Activated T-helper 17 cell treated with anti-CD3 and anti-CD28 coated beads, Interleukin-2, amount 50 U/mL, for 72 hours (primary cell): ENCODE measurements at regions not wholly inside any gene's neighbourhood (a gene's known extent, or its start where the extent isn't known, plus 50 kb on each side); places are given as distances from the start of the nearest gene placed in this dataset.

Source experiments
- ATAC-seq: fragments of 150-1000 bp; cut with Tn5 transposase; replicated peaks from 2 replicates; pipeline ENCODE4 v1.10.0; 2021; ENCODE audit warnings: mild to moderate bottlenecking, moderate library complexity
- H3K27ac Mint-ChIP-seq: one replicate; pipeline ENCODE4 v1.8.0; 2022; ENCODE audit warnings: mixed read lengths
- H3K27me3 Mint-ChIP-seq: one replicate; pipeline ENCODE4 v1.8.0; 2022; ENCODE audit warnings: mixed read lengths
- H3K36me3 Mint-ChIP-seq: one replicate; pipeline ENCODE4 v1.8.0; 2022; ENCODE audit warnings: low read depth, mild to moderate bottlenecking, mixed read lengths
- H3K4me1 Mint-ChIP-seq: one replicate; pipeline ENCODE4 v1.8.0; 2022; ENCODE audit warnings: mixed read lengths
- H3K4me3 Mint-ChIP-seq: one replicate; pipeline ENCODE4 v1.8.0; 2022; ENCODE audit warnings: mild to moderate bottlenecking, mixed read lengths
- H3K9me3 Mint-ChIP-seq: one replicate; pipeline ENCODE4 v1.8.0; 2022; ENCODE audit warnings: mixed read lengths

DNA sequence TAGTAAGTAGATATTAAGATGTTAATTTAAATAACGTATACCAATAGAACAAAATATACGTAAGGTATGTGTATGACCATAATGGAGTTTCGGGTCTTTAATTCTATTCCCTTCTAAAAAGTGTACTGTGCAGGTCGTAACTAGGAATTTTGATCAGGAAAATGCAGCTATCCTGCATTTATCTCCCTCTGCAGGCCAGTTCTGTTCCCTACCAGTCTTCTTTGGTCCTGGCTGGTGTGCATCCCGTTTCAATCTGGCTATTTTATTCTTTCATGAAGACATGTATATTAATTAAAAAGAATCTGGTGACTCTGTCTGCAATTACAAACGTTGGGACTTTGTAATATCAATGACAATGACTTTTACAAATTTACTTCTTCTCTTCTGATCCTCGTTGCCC, 534.1 kb upstream of the AADAT start:
- ATAC-seq: no peak
- H3K27ac Mint-ChIP-seq: no peak overlapping the region
- no peaks in the 10 kb centered on the region for H3K27me3 Mint-ChIP-seq
- no peaks in the 10 kb centered on the region for H3K4me1 Mint-ChIP-seq
- H3K4me3 Mint-ChIP-seq: no peak overlapping the region
- peaks cover 6% of the 10 kb centered on the region for H3K9me3 Mint-ChIP-seq
- no peaks in the 10 kb centered on the region for H3K36me3 Mint-ChIP-seq

DNA sequence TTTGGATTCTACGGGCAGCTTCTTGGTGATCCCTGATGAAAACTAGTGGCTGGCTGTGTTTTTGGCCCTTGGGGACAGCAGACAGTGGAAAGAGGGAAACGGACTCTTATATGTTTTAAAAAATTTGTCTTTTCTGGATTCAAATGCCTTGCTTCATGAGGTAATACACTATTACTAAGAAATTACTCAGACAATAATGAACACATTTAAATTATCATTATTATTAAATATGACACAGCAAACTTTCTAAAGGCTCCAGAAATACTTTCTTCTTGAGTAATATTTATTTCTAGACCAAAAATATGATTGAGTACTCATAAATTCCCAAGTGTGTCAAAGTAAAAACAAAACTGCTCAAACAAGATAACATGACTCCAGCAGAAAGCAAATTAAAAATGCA, 520.7 kb upstream of the AADAT start:
- no peak overlapping the region for H3K4me3 Mint-ChIP-seq
- H3K36me3 Mint-ChIP-seq: no peaks in the 10 kb centered on the region
- H3K27me3 Mint-ChIP-seq: no peaks in the 10 kb centered on the region
- H3K27ac Mint-ChIP-seq: no peak overlapping the region
- no peak for ATAC-seq
- no peaks in the 10 kb centered on the region for H3K4me1 Mint-ChIP-seq
- peaks cover 18% of the 10 kb centered on the region for H3K9me3 Mint-ChIP-seq

DNA sequence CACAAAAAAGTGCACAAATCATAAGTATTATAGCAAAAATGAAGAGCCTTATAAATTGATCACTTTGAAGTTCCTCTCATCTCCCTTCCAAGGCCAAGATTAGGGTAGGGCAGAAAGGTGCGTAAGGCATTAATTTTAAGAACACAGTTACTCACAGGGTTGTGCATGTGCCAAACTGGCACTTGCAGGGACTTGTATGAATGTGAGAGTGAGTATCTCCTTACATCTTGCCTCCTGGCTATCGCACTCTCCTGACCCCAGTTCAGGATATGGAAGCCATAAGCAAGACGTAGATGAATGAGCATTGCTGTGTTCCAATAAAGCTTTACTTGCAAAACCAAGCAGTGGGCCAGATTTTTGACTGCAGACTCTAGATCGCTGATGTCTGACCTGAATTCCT, 510.1 kb upstream of the AADAT start:
- H3K9me3 Mint-ChIP-seq: peaks cover 5% of the 10 kb centered on the region
- H3K36me3 Mint-ChIP-seq: no peaks in the 10 kb centered on the region
- no peak overlapping the region for H3K4me3 Mint-ChIP-seq
- no peak overlapping the region for H3K27ac Mint-ChIP-seq
- H3K27me3 Mint-ChIP-seq: no peaks in the 10 kb centered on the region
- no peaks in the 10 kb centered on the region for H3K4me1 Mint-ChIP-seq
- no peak for ATAC-seq

GRCh38 chr4:170591076-170591475, 501.3 kb upstream of the AADAT start:
- H3K27me3 Mint-ChIP-seq: no peaks in the 10 kb centered on the region
- H3K9me3 Mint-ChIP-seq: peaks cover 20% of the 10 kb centered on the region
- no peaks in the 10 kb centered on the region for H3K4me1 Mint-ChIP-seq
- no peak for ATAC-seq
- no peaks in the 10 kb centered on the region for H3K36me3 Mint-ChIP-seq
- no peak overlapping the region for H3K27ac Mint-ChIP-seq
- H3K4me3 Mint-ChIP-seq: no peak overlapping the region

DNA sequence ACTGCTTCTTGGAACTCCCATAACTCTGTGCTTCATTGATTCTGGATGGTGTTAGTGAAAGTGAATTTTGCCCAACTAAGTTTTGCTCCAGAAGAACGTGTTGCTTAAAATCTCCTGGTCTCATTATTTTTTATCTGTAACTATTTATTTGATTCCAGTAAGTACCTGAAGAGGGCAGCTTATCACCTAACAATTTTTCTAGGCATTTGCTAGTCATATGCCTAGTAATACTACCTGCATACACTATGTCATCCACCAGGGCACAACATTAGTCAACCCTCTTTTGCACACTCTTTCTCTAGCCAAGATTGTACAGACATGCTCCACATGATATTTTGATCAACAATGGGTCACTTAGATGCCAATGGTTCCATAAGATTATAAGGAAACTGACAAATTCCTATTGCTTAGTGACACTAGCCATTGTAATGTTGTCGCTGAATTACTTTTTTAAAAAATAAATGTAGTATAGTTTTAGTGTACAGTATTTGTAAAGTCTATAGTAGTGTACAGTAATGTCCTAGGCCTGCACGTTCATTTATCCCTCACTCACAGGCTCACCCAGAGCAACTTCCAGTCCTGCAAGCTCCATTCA, 499.9 kb upstream of the AADAT start:
- peaks cover 17% of the 10 kb centered on the region for H3K9me3 Mint-ChIP-seq
- no peaks in the 10 kb centered on the region for H3K4me1 Mint-ChIP-seq
- no peak overlapping the region for H3K27ac Mint-ChIP-seq
- no peak for ATAC-seq
- H3K36me3 Mint-ChIP-seq: no peaks in the 10 kb centered on the region
- H3K4me3 Mint-ChIP-seq: no peak overlapping the region
- H3K27me3 Mint-ChIP-seq: no peaks in the 10 kb centered on the region

DNA sequence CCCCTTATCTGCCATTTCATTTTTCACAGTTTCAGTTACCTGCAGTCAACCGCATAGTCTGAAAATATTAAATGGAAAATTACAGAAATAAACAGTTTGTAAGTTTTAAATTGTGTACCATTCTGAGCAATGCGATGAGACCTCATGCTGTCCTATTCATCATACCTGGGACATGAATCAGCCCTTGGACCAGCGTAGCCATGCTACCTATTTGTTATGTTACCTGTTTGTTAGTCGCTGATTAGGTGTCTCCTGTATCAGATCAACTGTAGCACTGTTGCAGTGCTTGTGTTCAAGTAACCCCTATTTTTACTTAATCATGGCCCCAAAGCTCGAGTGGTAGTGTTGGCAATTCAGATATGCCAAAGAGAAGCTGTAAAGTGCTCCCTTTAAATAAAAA, 492.2 kb upstream of the AADAT start:
- peaks cover 20% of the 10 kb centered on the region for H3K9me3 Mint-ChIP-seq
- H3K4me1 Mint-ChIP-seq: no peaks in the 10 kb centered on the region
- H3K27ac Mint-ChIP-seq: no peak overlapping the region
- H3K36me3 Mint-ChIP-seq: no peaks in the 10 kb centered on the region
- H3K27me3 Mint-ChIP-seq: no peaks in the 10 kb centered on the region
- ATAC-seq: no peak
- no peak overlapping the region for H3K4me3 Mint-ChIP-seq

DNA sequence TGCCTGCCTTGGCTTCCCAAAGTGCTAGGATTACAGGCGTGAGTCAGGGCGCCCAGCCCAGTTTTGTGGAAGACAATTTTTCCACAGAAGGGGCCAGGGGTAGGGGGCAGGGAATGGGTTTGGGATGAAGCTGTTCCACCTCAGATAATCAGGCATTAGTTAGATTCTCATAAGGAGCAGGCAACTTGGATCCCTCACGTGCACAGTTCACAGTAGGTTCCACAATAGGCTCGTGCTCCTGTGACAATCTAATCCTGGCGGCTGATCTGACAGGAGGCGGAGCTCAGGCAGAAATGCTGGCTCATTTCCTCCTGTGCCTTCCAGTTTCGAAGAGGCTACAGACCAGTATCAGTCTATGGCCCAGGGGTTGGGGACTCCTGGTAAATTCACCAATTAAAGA, 491.6 kb upstream of the AADAT start:
- Mint-ChIP-seq H3K4me1 (no peaks in the 10 kb centered on the region), H3K27me3 (no peaks in the 10 kb centered on the region), H3K4me3 (no peak overlapping the region), H3K27ac (no peak overlapping the region), H3K36me3 (no peaks in the 10 kb centered on the region), H3K9me3 (peaks cover 22% of the 10 kb centered on the region)
- ATAC-seq: no peak

GRCh38 chr4:170580651-170581050, 490.9 kb upstream of the AADAT start:
- Mint-ChIP-seq H3K9me3 (peaks cover 22% of the 10 kb centered on the region), H3K27ac (no peak overlapping the region), H3K4me3 (no peak overlapping the region), H3K27me3 (no peaks in the 10 kb centered on the region), H3K36me3 (no peaks in the 10 kb centered on the region), H3K4me1 (no peaks in the 10 kb centered on the region)
- ATAC-seq: no peak

GRCh38 chr4:170538821-170539473, 449.2 kb upstream of the AADAT start:
- Mint-ChIP-seq H3K9me3 (peaks cover 17% of the 10 kb centered on the region), H3K4me1 (no peaks in the 10 kb centered on the region), H3K27ac (no peak overlapping the region), H3K27me3 (no peaks in the 10 kb centered on the region), H3K4me3 (no peak overlapping the region), H3K36me3 (no peaks in the 10 kb centered on the region)
- ATAC-seq: no peak

GRCh38 chr4:170529748-170530722, 440.3 kb upstream of the AADAT start:
- no peak for ATAC-seq
- H3K9me3 Mint-ChIP-seq: peaks cover 8% of the 10 kb centered on the region
- no peaks in the 10 kb centered on the region for H3K4me1 Mint-ChIP-seq
- H3K36me3 Mint-ChIP-seq: no peaks in the 10 kb centered on the region
- no peak overlapping the region for H3K27ac Mint-ChIP-seq
- no peaks in the 10 kb centered on the region for H3K27me3 Mint-ChIP-seq
- H3K4me3 Mint-ChIP-seq: no peak overlapping the region

DNA sequence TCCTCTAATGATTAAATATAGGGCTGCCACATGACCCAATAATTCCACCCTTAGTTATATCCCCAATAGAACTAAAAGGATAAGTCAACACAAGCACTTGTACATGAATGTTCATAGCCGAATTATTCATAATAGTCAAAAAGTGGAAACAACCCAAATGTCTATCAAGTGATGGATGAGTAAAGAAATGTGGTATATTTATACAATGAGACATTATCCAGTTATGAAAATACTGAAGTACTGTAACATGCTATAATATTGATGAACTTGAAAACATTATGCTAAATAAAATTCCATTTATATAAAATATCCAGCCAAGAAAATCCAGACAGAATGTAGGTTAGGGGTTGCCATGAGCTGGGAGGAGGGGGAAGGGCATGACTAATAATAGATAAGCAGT, 436.7 kb upstream of the AADAT start:
- Mint-ChIP-seq H3K9me3 (no peaks in the 10 kb centered on the region), H3K36me3 (no peaks in the 10 kb centered on the region), H3K4me1 (no peaks in the 10 kb centered on the region), H3K4me3 (no peak overlapping the region), H3K27me3 (no peaks in the 10 kb centered on the region), H3K27ac (no peak overlapping the region)
- no peak for ATAC-seq

DNA sequence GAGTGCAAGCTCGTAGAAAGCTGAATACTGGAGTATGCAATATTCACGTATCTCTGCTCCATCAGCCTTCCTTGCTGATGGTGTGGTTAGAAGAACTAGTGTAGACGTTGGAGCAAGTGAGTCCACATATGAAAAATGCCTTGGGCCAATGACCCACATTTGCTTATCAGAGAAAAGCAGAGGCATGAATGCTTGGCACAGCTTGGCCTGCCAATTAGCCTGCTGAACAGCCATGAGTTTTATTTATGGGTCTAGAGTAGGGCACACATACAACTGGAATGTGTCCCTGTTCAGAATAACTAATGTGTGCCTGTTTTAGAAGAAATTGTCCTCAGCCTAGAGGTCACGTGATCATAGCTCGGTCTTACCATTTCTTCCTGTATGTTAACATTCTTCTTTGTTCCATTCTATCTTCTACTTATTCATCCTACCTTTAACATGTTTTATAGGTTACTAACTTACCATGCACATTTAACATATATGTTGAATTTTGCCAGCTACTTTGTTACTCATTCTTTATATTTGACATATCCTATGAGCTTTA, 432.7 kb upstream of the AADAT start:
- H3K27ac Mint-ChIP-seq: no peak overlapping the region
- no peaks in the 10 kb centered on the region for H3K36me3 Mint-ChIP-seq
- H3K4me3 Mint-ChIP-seq: no peak overlapping the region
- no peaks in the 10 kb centered on the region for H3K4me1 Mint-ChIP-seq
- no peaks in the 10 kb centered on the region for H3K27me3 Mint-ChIP-seq
- no peak for ATAC-seq
- peaks cover 5% of the 10 kb centered on the region for H3K9me3 Mint-ChIP-seq

DNA sequence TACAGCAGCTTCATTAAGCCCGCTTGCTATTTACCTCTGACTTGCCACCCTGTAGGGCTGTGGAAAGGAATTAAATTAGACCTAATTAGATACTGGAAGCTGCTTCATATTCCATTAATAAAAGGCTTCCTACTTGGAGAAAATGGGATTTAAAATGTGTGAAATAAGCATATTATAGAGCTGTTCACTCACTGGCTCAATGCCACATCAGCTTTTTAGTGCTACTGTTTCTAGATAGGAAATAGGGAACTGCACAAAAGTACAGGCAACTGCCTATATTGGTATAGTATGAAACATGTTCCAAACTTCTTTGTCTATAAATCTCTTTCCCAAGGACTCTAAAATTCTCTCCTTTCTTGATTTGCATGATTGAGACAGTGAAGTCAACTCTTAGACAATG, 407.9 kb upstream of the AADAT start:
- H3K9me3 Mint-ChIP-seq: peaks cover 8% of the 10 kb centered on the region
- H3K27ac Mint-ChIP-seq: no peak overlapping the region
- no peaks in the 10 kb centered on the region for H3K4me1 Mint-ChIP-seq
- no peaks in the 10 kb centered on the region for H3K27me3 Mint-ChIP-seq
- H3K36me3 Mint-ChIP-seq: no peaks in the 10 kb centered on the region
- no peak overlapping the region for H3K4me3 Mint-ChIP-seq
- ATAC-seq: no peak

DNA sequence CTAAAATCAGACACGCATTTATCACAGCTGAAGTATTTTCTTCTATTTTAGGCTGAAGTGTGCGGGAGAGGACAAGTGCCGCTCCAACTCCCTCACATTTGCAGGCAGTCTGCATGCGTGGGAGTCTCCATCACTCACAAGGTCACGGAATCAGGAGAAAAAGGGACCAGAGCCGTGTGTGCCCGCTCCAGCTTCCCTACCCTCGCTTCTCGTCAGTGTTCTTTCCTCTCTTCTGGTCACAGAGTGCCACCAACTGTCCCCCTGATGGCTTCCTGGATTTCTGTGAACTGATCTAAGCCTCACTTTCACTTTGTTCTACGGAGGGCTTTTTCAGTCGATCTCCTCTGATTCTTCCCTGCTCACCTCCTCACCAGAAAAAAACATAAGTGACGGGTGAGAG, 407.4 kb upstream of the AADAT start:
- no peak for ATAC-seq
- H3K36me3 Mint-ChIP-seq: no peaks in the 10 kb centered on the region
- no peak overlapping the region for H3K4me3 Mint-ChIP-seq
- H3K27ac Mint-ChIP-seq: no peak overlapping the region
- no peaks in the 10 kb centered on the region for H3K27me3 Mint-ChIP-seq
- H3K4me1 Mint-ChIP-seq: no peaks in the 10 kb centered on the region
- H3K9me3 Mint-ChIP-seq: peaks cover 6% of the 10 kb centered on the region

GRCh38 chr4:170491981-170492380, 402.2 kb upstream of the AADAT start:
- no peaks in the 10 kb centered on the region for H3K36me3 Mint-ChIP-seq
- no peaks in the 10 kb centered on the region for H3K4me1 Mint-ChIP-seq
- no peak for ATAC-seq
- no peak overlapping the region for H3K4me3 Mint-ChIP-seq
- no peaks in the 10 kb centered on the region for H3K27me3 Mint-ChIP-seq
- peaks cover 6% of the 10 kb centered on the region for H3K9me3 Mint-ChIP-seq
- H3K27ac Mint-ChIP-seq: no peak overlapping the region
